Glutamatergic neuron (in vitro differentiated cells): ENCODE measurements at regions not wholly inside any gene's neighbourhood (a gene's known extent, or its start where the extent isn't known, plus 50 kb on each side); places are given as distances from the start of the nearest gene placed in this dataset.

Experiments
- DNase-seq: peaks from one replicate; pipeline ENCODE4 v3.0.0; 2022
- H3K27ac Mint-ChIP-seq: one replicate; pipeline ENCODE4 v1.8.0; 2020; ENCODE audit warnings: mild to moderate bottlenecking, mixed read lengths, inconsistent platforms; ENCODE audit not compliant: unreplicated experiment
- H3K27me3 Mint-ChIP-seq: one replicate; pipeline ENCODE4 v1.8.0; 2020; ENCODE audit warnings: mild to moderate bottlenecking, moderate library complexity, mixed read lengths, inconsistent platforms; ENCODE audit not compliant: unreplicated experiment
- H3K36me3 Mint-ChIP-seq: one replicate; pipeline ENCODE4 v1.8.0; 2020; ENCODE audit warnings: mild to moderate bottlenecking, mixed read lengths, inconsistent platforms; ENCODE audit not compliant: unreplicated experiment
- H3K4me1 Mint-ChIP-seq: one replicate; pipeline ENCODE4 v1.8.0; 2020; ENCODE audit warnings: mild to moderate bottlenecking, low read depth, mixed read lengths, inconsistent platforms; ENCODE audit not compliant: unreplicated experiment
- H3K4me3 Mint-ChIP-seq: one replicate; pipeline ENCODE4 v1.8.0; 2020; ENCODE audit warnings: mild to moderate bottlenecking, mixed read lengths, inconsistent platforms; ENCODE audit not compliant: unreplicated experiment
- H3K9me3 Mint-ChIP-seq: one replicate; pipeline ENCODE4 v1.8.0; 2020; ENCODE audit warnings: mild to moderate bottlenecking, moderate library complexity, mixed read lengths, inconsistent platforms; ENCODE audit not compliant: unreplicated experiment
- TF ChIP-seq, protein P1 (sequence below): fragments of 200-600 bp; sonication (generic); IDR thresholded peaks from one replicate; pipeline ENCODE4 v1.5.0; 2021; ENCODE audit not compliant: partially characterized antibody, unreplicated experiment

DNA sequence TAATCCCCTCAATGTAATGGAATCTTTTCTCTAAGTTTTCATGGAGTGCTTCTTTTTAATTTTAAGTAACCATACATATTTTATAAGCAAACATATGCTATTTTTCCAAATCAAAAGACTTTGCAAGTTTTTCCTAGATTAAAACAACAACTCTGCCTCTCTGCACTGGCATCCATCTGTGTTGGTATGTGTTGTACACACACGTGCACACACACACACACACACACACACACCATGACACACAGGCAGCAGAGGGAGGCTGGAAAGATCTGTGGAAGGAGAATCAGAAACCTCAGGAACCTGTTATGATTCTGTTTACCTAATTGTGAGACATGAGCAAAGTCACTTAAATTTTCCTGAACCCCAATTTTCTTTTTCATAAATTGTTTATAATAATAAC lies 295.0 kb upstream of the PRDM1 start:
- no peak for DNase-seq
- no peaks in the 10 kb centered on the region for H3K27me3 Mint-ChIP-seq
- TF ChIP-seq, protein P1, sequence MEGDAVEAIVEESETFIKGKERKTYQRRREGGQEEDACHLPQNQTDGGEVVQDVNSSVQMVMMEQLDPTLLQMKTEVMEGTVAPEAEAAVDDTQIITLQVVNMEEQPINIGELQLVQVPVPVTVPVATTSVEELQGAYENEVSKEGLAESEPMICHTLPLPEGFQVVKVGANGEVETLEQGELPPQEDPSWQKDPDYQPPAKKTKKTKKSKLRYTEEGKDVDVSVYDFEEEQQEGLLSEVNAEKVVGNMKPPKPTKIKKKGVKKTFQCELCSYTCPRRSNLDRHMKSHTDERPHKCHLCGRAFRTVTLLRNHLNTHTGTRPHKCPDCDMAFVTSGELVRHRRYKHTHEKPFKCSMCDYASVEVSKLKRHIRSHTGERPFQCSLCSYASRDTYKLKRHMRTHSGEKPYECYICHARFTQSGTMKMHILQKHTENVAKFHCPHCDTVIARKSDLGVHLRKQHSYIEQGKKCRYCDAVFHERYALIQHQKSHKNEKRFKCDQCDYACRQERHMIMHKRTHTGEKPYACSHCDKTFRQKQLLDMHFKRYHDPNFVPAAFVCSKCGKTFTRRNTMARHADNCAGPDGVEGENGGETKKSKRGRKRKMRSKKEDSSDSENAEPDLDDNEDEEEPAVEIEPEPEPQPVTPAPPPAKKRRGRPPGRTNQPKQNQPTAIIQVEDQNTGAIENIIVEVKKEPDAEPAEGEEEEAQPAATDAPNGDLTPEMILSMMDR: no peak
- H3K27ac Mint-ChIP-seq: no peak overlapping the region
- H3K9me3 Mint-ChIP-seq: peaks cover 4% of the 10 kb centered on the region
- H3K4me1 Mint-ChIP-seq: no peaks in the 10 kb centered on the region
- H3K4me3 Mint-ChIP-seq: no peak overlapping the region
- no peaks in the 10 kb centered on the region for H3K36me3 Mint-ChIP-seq

DNA sequence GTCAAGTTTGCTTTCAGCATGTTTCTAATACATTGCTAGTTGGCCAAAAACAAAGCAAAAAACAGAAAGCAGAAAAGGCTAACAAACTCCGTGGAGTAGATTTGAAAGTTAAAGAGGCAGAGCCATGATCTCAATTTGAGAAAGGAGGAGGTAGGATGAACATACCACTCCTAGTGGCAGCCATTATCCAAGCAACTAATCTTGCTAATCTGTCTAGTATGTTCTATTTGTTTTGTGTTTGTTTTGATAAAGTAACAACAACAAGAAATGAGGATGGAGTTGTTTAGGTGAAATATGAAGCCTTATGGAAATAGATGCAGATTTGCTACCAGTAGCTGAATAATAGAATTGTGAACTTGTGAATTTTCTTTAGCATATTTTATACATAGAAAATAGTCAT lies 295.5 kb upstream of the PRDM1 start:
- no peak overlapping the region for H3K4me3 Mint-ChIP-seq
- no peaks in the 10 kb centered on the region for H3K36me3 Mint-ChIP-seq
- peaks cover 1% of the 10 kb centered on the region for H3K9me3 Mint-ChIP-seq
- no peak for DNase-seq
- TF ChIP-seq, protein P1: no peak
- H3K27me3 Mint-ChIP-seq: no peaks in the 10 kb centered on the region
- H3K27ac Mint-ChIP-seq: no peak overlapping the region
- no peaks in the 10 kb centered on the region for H3K4me1 Mint-ChIP-seq

DNA sequence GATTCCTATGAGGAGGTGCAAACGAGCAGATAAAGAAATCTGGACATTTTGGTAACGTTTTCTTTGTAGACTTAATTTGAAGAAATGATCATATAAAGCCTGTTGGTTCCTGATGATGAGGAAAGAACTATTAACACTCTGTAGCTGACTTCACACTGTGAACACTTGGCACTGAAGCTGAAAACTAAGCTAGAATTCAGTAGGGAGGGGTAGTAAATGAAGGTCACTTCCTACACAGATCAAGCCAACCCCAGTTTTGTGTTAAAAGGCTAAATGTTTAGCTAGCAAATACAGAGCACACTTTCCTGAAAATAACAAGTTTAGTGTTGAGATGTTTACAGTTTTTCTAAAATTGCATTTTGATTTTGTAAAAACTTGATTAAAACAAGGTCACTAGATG lies 296.2 kb upstream of the PRDM1 start:
- Mint-ChIP-seq H3K27ac (no peak overlapping the region), H3K36me3 (no peaks in the 10 kb centered on the region), H3K4me3 (no peak overlapping the region), H3K27me3 (no peaks in the 10 kb centered on the region), H3K4me1 (no peaks in the 10 kb centered on the region), H3K9me3 (peaks cover 1% of the 10 kb centered on the region)
- TF ChIP-seq, protein P1: no peak
- no peak for DNase-seq

DNA sequence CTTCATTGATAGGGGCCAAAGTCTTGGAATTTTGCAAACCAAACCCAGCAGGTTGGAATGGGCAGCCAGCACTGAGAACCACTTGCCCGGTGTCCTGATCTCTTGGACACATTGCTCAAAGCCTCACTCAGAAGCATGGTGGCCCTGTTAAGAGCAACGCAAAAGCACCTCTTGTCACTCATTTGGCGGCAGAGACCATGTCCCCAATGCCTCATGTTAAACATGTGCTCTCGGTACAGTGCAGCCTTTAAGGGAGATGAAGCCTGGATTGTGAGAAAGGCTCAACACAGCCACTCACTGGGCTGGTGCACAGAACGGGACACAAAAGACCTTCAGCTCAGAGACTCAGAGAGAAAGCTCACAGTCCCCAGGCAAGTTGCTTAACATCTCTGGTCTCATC lies 298.4 kb upstream of the PRDM1 start:
- Mint-ChIP-seq H3K9me3 (peaks cover 1% of the 10 kb centered on the region), H3K36me3 (no peaks in the 10 kb centered on the region), H3K4me1 (no peaks in the 10 kb centered on the region), H3K27ac (no peak overlapping the region), H3K27me3 (no peaks in the 10 kb centered on the region), H3K4me3 (no peak overlapping the region)
- DNase-seq: no peak
- TF ChIP-seq, protein P1: no peak

DNA sequence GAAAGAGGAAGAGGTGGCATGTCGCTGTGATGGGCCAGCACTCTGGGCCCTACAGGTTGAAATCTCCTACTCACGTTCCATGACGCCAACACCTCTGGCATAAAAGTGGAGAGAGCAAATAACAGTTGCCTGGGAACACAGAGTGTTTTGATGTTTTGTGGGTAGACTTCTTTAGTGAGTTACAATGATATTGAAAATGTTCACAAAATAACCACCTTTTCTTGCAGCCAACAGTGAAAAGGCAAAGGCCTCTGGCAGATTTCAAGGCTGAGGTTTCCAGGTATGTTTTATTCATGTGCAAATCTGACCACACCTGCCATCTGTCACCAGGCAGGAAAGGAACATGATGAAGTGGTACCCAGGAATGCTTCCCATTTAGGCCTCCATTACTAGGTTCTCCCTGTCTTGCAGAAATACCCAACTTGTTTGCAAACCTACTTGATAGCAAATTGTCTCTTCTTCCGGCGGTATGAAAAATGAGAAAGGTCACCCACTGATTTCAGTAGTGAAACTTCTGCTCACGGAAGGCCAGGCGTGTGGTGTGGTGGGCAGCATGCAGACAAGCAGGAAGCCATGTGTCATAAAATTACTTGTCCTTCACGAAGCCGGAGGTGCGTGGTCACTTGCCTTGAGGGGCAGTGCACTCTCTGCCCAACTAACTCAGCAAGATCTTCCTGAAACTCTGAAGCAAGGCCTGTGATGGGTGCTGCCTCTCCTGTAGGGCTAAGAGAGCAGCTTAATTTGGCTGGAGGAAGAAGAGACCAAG lies 299.1 kb upstream of the PRDM1 start:
- H3K27ac Mint-ChIP-seq: no peak overlapping the region
- no peaks in the 10 kb centered on the region for H3K4me1 Mint-ChIP-seq
- no peak for DNase-seq
- H3K36me3 Mint-ChIP-seq: no peaks in the 10 kb centered on the region
- peaks cover 1% of the 10 kb centered on the region for H3K9me3 Mint-ChIP-seq
- TF ChIP-seq, protein P1: no peak
- H3K4me3 Mint-ChIP-seq: no peak overlapping the region
- no peaks in the 10 kb centered on the region for H3K27me3 Mint-ChIP-seq
